Astrocyte of the cerebellum (primary cell): ENCODE measurements at regions not wholly inside any gene's neighbourhood (a gene's known extent, or its start where the extent isn't known, plus 50 kb on each side); places are given as distances from the start of the nearest gene placed in this dataset.

Source experiments
- DNase-seq: peaks from one replicate; pipeline ENCODE4 v3.0.0-alpha.2; 2011; ENCODE audit warnings: low read depth
- H3K4me3 ChIP-seq: 2 replicates; pipeline ENCODE4 v1.5.1; 2011; ENCODE audit warnings: mild to moderate bottlenecking, low read depth, low read length, moderate library complexity
- in situ Hi-C: cut with HindIII; loops from 2 replicates; pipeline ENCODE4 v1.10.0; 2017; ENCODE audit warnings: low sequenced_read_pairs
- TF ChIP-seq, protein P1 (sequence below): IDR thresholded peaks from 2 replicates; pipeline ENCODE4 v1.5.1; 2012; ENCODE audit warnings: low read length, low read depth, moderate library complexity, mild to moderate bottlenecking; ENCODE audit errors: missing control alignments

DNA sequence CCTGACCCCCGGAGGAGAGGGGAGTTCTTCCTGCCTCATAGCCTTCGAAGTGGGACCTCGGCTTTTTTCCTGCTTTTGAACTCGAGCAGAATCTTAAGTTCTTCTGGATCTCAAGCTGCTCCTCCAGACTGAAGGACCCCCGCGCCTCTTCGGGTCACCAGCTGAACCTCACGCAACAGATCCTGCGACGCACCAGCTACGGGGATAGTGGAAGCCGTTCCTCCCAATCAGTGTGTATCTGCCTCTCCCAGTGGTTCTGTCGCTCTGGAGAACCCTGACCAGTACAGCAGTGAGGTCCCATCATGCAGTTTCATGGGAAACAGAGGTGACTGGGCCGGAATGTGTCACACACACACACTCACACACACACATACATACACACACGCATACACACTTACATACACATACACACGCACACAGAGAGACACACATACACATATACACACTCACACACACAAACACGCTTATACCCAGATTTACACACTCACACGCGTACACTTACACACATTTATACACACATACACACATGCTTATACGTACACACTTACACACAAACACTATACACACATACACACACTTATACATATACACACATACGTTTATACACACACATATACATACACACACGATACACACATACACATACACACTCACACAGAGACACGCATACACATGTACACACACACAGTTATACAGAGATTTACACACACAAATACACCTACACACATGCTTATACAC, 170.0 kb downstream of the TTLL2 start:
- TF ChIP-seq, protein P1, sequence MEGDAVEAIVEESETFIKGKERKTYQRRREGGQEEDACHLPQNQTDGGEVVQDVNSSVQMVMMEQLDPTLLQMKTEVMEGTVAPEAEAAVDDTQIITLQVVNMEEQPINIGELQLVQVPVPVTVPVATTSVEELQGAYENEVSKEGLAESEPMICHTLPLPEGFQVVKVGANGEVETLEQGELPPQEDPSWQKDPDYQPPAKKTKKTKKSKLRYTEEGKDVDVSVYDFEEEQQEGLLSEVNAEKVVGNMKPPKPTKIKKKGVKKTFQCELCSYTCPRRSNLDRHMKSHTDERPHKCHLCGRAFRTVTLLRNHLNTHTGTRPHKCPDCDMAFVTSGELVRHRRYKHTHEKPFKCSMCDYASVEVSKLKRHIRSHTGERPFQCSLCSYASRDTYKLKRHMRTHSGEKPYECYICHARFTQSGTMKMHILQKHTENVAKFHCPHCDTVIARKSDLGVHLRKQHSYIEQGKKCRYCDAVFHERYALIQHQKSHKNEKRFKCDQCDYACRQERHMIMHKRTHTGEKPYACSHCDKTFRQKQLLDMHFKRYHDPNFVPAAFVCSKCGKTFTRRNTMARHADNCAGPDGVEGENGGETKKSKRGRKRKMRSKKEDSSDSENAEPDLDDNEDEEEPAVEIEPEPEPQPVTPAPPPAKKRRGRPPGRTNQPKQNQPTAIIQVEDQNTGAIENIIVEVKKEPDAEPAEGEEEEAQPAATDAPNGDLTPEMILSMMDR: no peak
- H3K4me3 ChIP-seq: no peak overlapping the region
- in situ Hi-C loops: loop anchor here (10.0 kb wide), 1 partner anchor 400 kb away; no protein-coding TSS in a partner anchor
- DNase-seq: no peak

DNA sequence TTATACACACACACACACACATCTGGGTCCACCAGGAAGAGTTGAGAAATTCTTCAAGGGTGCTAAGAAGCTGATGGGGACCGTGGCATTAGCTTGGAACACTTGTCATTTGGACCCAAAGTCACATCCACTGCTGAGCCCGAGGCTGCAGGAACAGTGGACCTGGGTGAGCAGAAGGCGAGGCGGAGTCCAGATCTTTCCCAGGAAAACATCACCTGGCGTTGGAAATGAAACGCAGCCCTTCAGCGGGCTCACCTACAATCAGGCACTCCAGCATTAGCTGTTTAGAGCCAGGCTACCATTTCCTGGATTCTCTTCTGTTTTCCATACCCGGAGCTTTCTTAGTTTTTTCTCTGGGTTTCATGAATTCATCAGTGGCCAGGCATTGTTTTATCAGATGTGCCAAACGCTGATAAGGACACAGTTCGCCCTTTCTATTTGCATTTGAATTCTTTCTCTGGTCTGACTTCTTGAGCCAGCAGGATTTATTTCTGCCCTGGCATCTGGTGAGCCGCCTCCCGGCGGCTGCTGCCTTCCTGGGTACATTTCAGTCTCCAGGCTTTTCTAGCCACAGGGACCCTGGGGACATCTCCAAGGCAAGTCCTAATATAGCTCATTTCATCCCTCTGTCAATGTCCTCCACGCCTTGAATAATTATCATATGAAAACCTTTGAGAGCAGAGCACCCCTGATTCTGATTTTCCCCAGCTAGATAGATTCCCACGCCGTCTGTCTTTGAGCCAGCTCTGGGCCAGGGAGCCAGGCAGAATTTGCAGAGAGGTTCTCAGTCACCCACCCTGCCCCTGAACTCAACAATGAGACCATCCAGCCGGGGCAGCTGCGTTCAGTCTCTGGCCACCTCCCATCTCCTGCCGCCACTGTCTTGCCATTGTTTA, 170.9 kb downstream of the TTLL2 start:
- no peak for DNase-seq
- in situ Hi-C loops: loop anchor here (10.0 kb wide), 1 partner anchor 399 kb away; no protein-coding TSS in a partner anchor

DNA sequence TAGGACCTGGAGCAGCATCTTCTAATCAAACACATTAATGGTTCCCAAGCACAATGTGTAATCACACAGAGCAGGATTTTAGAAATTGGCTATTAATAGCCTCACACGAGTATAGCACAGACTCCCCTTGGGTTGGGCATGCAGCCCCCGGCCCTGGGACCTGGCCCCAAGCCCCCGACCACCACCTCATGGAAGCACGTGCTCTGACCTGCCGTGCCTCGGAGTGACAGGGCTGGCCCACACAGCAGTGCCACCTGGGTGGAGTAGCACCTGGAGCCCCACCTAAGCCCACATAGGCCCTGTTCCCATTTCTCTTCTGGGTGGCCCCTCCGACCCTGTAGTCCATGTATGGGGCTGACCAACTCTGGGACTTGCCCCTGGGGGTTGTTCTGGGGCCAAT, 171.8 kb downstream of the TTLL2 start:
- TF ChIP-seq, protein P1: no peak
- no peak overlapping the region for H3K4me3 ChIP-seq
- no peak for DNase-seq
- in situ Hi-C loops: loop anchor here (10.0 kb wide), 1 partner anchor 398 kb away; no protein-coding TSS in a partner anchor

More for the DNA sequence above, 170.9 kb downstream of the TTLL2 start:
- no peak overlapping the region for H3K4me3 ChIP-seq
- TF ChIP-seq, protein P1: no peak

DNA sequence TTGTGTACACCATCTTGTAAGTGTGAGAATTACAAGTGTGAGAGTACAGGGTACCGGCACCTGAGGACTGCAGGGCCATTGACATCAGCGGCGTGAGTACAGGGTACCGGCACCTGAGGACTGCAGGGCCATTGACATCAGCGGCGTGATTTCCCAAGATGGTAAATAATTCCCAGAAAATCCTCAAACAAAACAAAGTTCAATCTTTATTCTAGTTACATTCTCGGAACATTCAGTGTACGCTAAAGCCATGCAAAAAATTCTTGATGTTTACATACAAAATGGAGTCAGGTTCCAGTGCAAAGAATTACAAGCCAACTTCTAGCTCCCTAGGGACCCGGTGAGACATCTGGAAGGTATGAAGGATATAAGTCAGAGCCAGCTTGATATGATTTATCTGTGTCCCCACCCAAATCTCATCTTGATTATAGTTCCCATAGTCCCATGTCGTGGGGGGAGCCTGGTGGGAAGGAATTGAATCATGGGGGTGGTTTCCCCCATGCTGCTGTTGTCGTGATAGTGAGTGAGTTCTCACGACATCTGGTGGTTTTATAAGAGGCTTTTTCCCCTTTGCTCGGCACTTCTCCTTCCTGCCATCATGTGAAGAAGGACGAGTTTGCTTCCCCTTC, 172.7 kb downstream of the TTLL2 start:
- in situ Hi-C loops: loop anchor here (10.0 kb wide), 1 partner anchor 397 kb away; no protein-coding TSS in a partner anchor
- DNase-seq: no peak
- H3K4me3 ChIP-seq: no peak overlapping the region
- TF ChIP-seq, protein P1: no peak

DNA sequence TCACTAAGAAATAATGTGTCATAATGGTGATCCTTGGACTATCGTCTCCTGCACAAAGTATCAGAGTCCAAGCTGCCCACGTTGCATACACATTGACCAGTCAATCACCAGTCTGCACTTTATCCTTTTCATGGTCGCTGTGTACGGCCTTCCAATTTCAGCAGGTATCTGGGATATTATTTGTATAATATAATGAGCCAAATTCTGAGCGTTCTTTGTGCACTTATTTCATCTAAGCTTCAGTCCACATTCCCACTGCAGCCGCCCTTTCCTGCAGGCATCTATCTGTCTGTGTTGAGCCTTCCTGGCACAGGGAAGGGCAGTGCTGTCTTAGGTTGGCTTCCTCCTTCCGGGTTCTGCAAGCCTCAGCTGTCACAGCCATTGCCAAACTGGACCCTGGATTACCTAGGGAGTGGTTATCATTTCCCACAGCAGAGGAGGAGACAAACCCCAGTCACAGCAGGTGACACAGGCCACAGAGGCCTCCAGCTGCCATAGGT, 174.3 kb downstream of the TTLL2 start:
- TF ChIP-seq, protein P1: no peak
- H3K4me3 ChIP-seq: no peak overlapping the region
- no peak for DNase-seq
- in situ Hi-C loops: loop anchor here (10.0 kb wide), 1 partner anchor 396 kb away; no protein-coding TSS in a partner anchor

DNA sequence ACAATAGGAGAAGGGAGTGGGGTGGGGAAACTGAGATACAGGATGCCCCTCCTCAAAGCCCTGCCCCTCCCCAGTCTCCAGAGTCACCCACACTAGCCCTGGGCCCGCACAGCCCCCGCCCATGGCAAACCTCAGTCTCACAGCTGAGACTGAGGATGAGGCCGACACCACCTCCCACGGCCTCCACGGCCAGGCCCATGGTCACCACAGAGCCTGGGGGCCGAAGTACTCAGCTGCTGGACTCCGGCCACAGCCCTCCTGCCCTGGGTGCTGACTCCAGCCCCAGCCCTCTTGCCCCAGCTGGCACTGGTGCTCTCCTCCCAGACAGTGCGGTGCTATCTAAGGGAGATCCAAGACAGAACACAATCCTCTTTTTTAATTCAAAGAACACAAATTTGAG, 176.1 kb downstream of the TTLL2 start:
- H3K4me3 ChIP-seq: no peak overlapping the region
- no peak for DNase-seq
- TF ChIP-seq, protein P1: no peak
- in situ Hi-C loops: no loop called here
